ENCODE measurements at regions not wholly inside any gene's neighbourhood (a gene's known extent, or its start where the extent isn't known, plus 50 kb on each side); places are given as distances from the start of the nearest gene placed in this dataset.
A peak's percentile ranks its signal among the peaks of the same experiment; 100 is the strongest.

DNA sequence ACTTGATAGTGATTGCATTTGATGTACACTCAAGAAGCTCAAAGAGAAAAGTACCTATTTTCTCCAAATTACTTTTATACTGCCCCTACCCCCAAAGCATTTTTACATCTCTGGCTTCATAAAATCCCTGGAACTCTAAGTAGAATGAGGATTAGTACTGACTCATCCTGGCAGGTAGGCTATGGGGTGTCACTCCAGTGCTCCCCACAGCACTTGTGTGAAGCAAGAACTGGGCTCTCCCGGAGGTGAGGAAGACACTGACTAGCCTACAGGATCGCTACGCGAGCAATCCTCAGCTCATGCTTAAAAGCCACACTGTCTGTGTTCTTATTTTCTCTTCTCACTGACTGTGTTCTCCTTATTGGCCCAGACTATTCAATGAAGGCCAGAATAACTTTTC lies 90.4 kb upstream of the NDP start:
- no peak for DNase-seq
- Histone ChIP-seq H3K36me3 (no peaks in the 10 kb centered on the region), H3K27me3 (no peaks in the 10 kb centered on the region), H3K4me3 (no peak overlapping the region), H3K27ac (no peak overlapping the region), H3K4me1 (ENCODE audit: insufficient read depth) (no peaks in the 10 kb centered on the region), H3K9me3 (no peaks in the 10 kb centered on the region)
- intact Hi-C loops (cut with DNase I), result no loop called here
- TF ChIP-seq POLR2A (IDR thresholded peaks at IDR 0.05) (no peak), EP300 (IDR thresholded peaks at IDR 0.05) (no peak)
- WGBS, 3 donors, result 82 to 88% (median 84%) methylated on average over 4 of the region's 4 CpGs

DNA sequence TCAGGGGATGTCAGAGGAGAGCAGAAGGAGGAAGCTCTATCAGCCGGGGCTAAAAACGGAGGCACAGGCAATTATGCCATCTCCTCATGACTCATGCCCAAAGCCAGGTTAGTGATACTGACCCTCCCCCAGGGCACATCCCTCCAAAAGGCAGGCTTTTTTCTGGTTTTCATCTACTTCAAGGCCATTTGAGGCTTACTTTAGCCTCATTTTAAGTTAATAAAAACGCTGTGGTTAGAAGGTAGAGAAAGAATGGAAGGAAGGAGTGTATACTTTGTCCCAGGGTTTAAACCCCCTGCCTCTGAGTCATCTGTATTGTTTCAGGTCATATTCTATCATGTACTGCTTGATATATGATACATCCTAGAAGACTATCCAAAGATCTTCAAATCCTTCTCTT lies 89.7 kb upstream of the NDP start:
- no peaks in the 10 kb centered on the region for H3K36me3 ChIP-seq
- DNase-seq, result peak in 1 of 5 donors; percentile 21
- H3K4me3 ChIP-seq, result no peak overlapping the region
- TF ChIP-seq POLR2A (IDR thresholded peaks at IDR 0.05), result no peak
- TF ChIP-seq EP300 (IDR thresholded peaks at IDR 0.05), result no peak
- TF ChIP-seq, protein P1, sequence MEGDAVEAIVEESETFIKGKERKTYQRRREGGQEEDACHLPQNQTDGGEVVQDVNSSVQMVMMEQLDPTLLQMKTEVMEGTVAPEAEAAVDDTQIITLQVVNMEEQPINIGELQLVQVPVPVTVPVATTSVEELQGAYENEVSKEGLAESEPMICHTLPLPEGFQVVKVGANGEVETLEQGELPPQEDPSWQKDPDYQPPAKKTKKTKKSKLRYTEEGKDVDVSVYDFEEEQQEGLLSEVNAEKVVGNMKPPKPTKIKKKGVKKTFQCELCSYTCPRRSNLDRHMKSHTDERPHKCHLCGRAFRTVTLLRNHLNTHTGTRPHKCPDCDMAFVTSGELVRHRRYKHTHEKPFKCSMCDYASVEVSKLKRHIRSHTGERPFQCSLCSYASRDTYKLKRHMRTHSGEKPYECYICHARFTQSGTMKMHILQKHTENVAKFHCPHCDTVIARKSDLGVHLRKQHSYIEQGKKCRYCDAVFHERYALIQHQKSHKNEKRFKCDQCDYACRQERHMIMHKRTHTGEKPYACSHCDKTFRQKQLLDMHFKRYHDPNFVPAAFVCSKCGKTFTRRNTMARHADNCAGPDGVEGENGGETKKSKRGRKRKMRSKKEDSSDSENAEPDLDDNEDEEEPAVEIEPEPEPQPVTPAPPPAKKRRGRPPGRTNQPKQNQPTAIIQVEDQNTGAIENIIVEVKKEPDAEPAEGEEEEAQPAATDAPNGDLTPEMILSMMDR (IDR thresholded peaks at IDR 0.05), result no peak
- WGBS, 3 donors, result 17 to 32% (median 23%) methylated on average over 3 of the region's 3 CpGs
- intact Hi-C loops (cut with DNase I), result no loop called here
- no peaks in the 10 kb centered on the region for H3K9me3 ChIP-seq
- H3K4me1 ChIP-seq (ENCODE audit: insufficient read depth), result no peaks in the 10 kb centered on the region
- no peaks in the 10 kb centered on the region for H3K27me3 ChIP-seq
- no peak overlapping the region for H3K27ac ChIP-seq

DNA sequence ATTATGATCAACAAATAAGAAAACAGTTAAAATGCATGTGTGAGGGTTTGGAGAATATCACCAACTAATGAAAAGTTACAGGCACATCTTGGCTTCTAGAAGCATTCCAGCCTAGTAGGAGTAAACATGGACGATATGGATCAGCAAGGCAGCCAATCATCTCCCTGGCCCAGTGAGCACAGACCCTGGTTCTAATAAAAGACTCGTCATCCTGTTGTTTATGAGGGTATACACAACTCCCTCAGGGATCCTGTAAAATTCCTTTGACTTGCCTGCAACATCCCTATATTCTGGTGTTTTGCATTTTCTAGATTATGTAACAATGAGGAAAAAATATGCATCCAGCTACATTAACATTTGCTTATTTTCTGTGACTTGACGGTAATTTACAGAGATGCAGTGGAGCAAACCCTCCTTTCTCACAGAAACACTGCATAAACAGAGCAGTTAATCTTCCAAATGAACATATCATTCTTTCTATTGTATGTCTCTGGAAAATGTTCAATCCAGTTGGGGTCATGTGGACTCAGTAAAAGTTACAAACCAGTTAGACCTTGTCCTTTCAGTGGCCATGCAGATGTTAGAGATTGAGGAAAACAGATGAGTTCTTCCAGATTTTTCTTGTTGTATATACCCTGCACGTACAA lies 88.9 kb upstream of the NDP start:
- WGBS, 3 donors, result 31 to 34% (median 33%) methylated on average over 4 of the region's 4 CpGs
- H3K27ac ChIP-seq, result no peak overlapping the region

DNA sequence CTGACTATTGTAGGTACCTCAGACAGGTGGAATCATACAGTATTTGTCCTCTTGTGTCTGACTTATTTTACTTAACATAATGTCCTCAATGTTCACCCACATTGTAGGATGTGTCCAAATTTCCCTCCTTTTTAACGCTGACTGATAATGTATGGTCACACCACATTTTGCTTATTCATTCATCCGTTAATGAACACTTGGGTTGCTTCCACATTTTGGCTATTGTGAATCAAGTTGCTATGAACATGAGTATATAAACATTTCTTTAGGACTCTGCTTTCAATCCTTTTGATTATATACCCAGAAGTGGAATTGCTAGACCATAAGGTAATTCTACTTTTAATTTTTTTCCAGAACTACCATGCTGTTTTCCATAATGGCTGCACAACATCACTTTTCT lies 87.0 kb upstream of the NDP start:
- Histone ChIP-seq H3K4me3 (no peak overlapping the region), H3K27me3 (no peaks in the 10 kb centered on the region), H3K9me3 (no peaks in the 10 kb centered on the region), H3K27ac (no peak overlapping the region), H3K36me3 (no peaks in the 10 kb centered on the region), H3K4me1 (ENCODE audit: insufficient read depth) (no peaks in the 10 kb centered on the region)
- DNase-seq, result no peak
- TF ChIP-seq, protein P1 (IDR thresholded peaks at IDR 0.05), result no peak
- TF ChIP-seq POLR2A (IDR thresholded peaks at IDR 0.05), result no peak
- no peak for TF ChIP-seq EP300 (IDR thresholded peaks at IDR 0.05)
- intact Hi-C loops (cut with DNase I), result no loop called here
- 47 to 90% (median 83%) methylated on average over 2 of the region's 2 CpGs for WGBS, 3 donors

More for the DNA sequence above, 88.9 kb upstream of the NDP start:
- H3K4me3 ChIP-seq, result no peak overlapping the region
- H3K4me1 ChIP-seq (ENCODE audit: insufficient read depth), result no peaks in the 10 kb centered on the region
- no peak for TF ChIP-seq POLR2A (IDR thresholded peaks at IDR 0.05)
- no peak for TF ChIP-seq EP300 (IDR thresholded peaks at IDR 0.05)
- TF ChIP-seq, protein P1 (IDR thresholded peaks at IDR 0.05), result no peak
- intact Hi-C loops (cut with DNase I), result no loop called here
- DNase-seq, result no peak
- no peaks in the 10 kb centered on the region for H3K27me3 ChIP-seq
- no peaks in the 10 kb centered on the region for H3K9me3 ChIP-seq
- no peaks in the 10 kb centered on the region for H3K36me3 ChIP-seq

DNA sequence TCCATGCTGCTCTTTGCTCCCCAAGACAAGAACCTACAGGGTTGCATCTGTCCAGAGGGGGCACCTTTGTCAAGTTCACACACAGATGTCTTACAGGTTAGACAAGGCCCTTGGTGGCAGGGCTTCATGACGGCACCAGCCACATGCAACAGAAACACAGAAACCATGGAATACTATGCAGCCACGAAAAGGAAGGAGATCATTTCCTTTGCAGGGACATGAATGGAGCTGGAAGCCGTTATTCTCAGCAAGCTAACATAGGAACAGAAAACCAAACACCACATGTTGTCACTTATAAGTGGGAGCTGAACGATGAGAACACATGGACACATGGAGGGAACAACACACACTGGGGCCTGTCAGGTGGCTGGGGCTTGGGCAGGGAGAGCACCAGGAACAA lies 85.1 kb upstream of the NDP start:
- H3K4me1 ChIP-seq (ENCODE audit: insufficient read depth), result no peaks in the 10 kb centered on the region
- H3K4me3 ChIP-seq, result no peak overlapping the region
- DNase-seq, result no peak
- no peaks in the 10 kb centered on the region for H3K36me3 ChIP-seq
- TF ChIP-seq EP300 (IDR thresholded peaks at IDR 0.05), result no peak
- TF ChIP-seq, protein P1 (IDR thresholded peaks at IDR 0.05), result no peak
- no peak for TF ChIP-seq POLR2A (IDR thresholded peaks at IDR 0.05)
- WGBS, 3 donors, result 75 to 84% (median 77%) methylated on average over 4 of the region's 4 CpGs
- H3K27ac ChIP-seq, result no peak overlapping the region
- no peaks in the 10 kb centered on the region for H3K27me3 ChIP-seq
- intact Hi-C loops (cut with DNase I), result no loop called here
- H3K9me3 ChIP-seq, result no peaks in the 10 kb centered on the region
